Adrenal gland (tissue), 5 donors: ENCODE measurements at regions not wholly inside any gene's neighbourhood (a gene's known extent, or its start where the extent isn't known, plus 50 kb on each side); places are given as distances from the start of the nearest gene placed in this dataset.
"Not testable (repeated sequence)": the region's sequence is repeated elsewhere in the genome, so short reads cannot be mapped to it uniquely, and the experiment has no call there.

Source experiments
- POLR2A ChIP-seq, 2 donors: fragments of 450-650 bp; IDR thresholded peaks; one replicate each; pipeline ENCODE4 v1.6.1; 2017; ENCODE audit warnings: antibody characterized with exemption in 2 of 2, mild to moderate bottlenecking in 2 of 2, moderate library complexity in 1 of 2
- TF ChIP-seq, protein P1 (sequence below), 6 experiments: fragments of 450-650 bp in 4 of 6; fragments of 200-600 bp in 2 of 6; sonication (generic) in 1 of 6; IDR thresholded peaks; 1 replicate in 5 of 6; 2 replicates in 1 of 6; pipeline versions ENCODE4 v1.5.1 to v1.8.0; 2016 to 2021; ENCODE audit warnings: antibody characterized with exemption in 6 of 6, mild to moderate bottlenecking in 2 of 6, moderate library complexity in 1 of 6
- donor health status: DM: no; HTN: no; CAD: no.

DNA sequence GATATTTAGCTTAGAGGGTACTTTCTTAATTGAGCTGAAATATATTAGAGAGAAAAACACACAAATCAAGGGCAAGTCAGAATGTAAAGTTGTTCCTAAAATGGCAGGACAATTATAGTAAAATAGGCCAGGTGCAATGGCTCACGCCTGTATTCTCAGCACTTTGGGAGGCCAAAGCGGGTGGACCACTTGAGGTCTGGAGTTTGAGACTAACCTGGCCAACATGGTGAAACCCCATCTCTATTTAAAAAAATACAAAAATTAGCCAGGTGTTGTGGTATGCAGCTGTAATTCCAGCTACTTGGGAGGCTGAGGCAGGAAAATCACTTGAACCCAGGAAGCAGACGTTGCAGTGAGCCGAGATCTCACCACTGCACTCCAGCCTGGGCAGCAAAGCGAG is 142.9 kb downstream of the GOLGA6L6 start:
- not testable (repeated sequence) for TF ChIP-seq POLR2A (IDR thresholded peaks at IDR 0.05)
- TF ChIP-seq, protein P1, sequence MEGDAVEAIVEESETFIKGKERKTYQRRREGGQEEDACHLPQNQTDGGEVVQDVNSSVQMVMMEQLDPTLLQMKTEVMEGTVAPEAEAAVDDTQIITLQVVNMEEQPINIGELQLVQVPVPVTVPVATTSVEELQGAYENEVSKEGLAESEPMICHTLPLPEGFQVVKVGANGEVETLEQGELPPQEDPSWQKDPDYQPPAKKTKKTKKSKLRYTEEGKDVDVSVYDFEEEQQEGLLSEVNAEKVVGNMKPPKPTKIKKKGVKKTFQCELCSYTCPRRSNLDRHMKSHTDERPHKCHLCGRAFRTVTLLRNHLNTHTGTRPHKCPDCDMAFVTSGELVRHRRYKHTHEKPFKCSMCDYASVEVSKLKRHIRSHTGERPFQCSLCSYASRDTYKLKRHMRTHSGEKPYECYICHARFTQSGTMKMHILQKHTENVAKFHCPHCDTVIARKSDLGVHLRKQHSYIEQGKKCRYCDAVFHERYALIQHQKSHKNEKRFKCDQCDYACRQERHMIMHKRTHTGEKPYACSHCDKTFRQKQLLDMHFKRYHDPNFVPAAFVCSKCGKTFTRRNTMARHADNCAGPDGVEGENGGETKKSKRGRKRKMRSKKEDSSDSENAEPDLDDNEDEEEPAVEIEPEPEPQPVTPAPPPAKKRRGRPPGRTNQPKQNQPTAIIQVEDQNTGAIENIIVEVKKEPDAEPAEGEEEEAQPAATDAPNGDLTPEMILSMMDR (IDR thresholded peaks at IDR 0.05) = not testable (repeated sequence)
